A549 (cell line): ENCODE measurements at regions not wholly inside any gene's neighbourhood (a gene's known extent, or its start where the extent isn't known, plus 50 kb on each side); places are given as distances from the start of the nearest gene placed in this dataset.

ENCODE experiments used
- ATAC-seq, 2 experiments: fragments of 200-7000 bp in 1 of 2; fragments of >200 bp in 1 of 2; cut with Nextera tagmentation in 1 of 2; cut with Tn5 transposase in 1 of 2; 3 replicates each; pipeline versions ENCODE4 v1.8.0 to v1.9.1; 2018 to 2020; ENCODE audit warnings: mild to moderate bottlenecking in 1 of 2, moderate library complexity in 1 of 2
- CTCF ChIA-PET: fragments of 300-600 bp; sonication (Branson Sonifier 250); formaldehyde crosslinking; extraction: SDS; loops from one replicate; lab custom pipeline; 2021; ENCODE audit warnings: antibody characterized with exemption, inconsistent platforms; lab: Yijun Ruan, JAX
- POLR2A ChIA-PET: fragments of 350-600 bp; formaldehyde crosslinking; extraction: SDS; loops from one replicate; lab custom pipeline; 2021; ENCODE audit warnings: antibody characterized with exemption, inconsistent platforms; lab: Yijun Ruan, JAX
- DNase-seq, 2 experiments: peaks; one replicate each; pipeline versions ENCODE4 v3.0.0 to v3.0.0-alpha.2; 2011 to 2016; ENCODE audit warnings: low read depth in 1 of 2, low spot score in 1 of 2
- FAIRE-seq: peaks from 2 replicates; lab custom pipeline; 2011; peaks lifted over from hg19 to GRCh38; lab: Jason Lieb, UNC
- H3K27ac ChIP-seq, 2 experiments: fragments of >200 bp; sonication (Bioruptor Twin); formaldehyde crosslinking; 3 replicates each; pipeline ENCODE4 v1.5.1; 2016 to 2017
- H3K4me1 ChIP-seq: fragments of >200 bp; sonication (Bioruptor Twin); formaldehyde crosslinking; 3 replicates; pipeline ENCODE4 v1.6.1; 2016
- H3K4me2 ChIP-seq: fragments of >200 bp; sonication (Bioruptor Twin); formaldehyde crosslinking; 3 replicates; pipeline ENCODE4 v1.6.1; 2016
- H3K4me3 ChIP-seq: fragments of >200 bp; sonication (Bioruptor Twin); formaldehyde crosslinking; 3 replicates; pipeline ENCODE4 v1.5.1; 2016
- H3K9me3 ChIP-seq: fragments of >200 bp; sonication (Bioruptor Twin); formaldehyde crosslinking; 3 replicates; pipeline ENCODE4 v1.6.1; 2016
- CHD2 ChIP-seq: fragments of 150-350 bp; IDR thresholded peaks from 2 replicates; pipeline ENCODE4 v1.6.1; 2014; ENCODE audit warnings: low read length; ENCODE audit not compliant: partially characterized antibody
- CHD4 ChIP-seq: fragments of 200-600 bp; sonication (generic); IDR thresholded peaks from 2 replicates; pipeline ENCODE4 v1.6.1; 2016; ENCODE audit warnings: antibody characterized with exemption, mild to moderate bottlenecking, borderline replicate concordance
- EHMT2 ChIP-seq: fragments of 200-600 bp; sonication (generic); IDR thresholded peaks from 2 replicates; pipeline ENCODE4 v1.6.1; 2016; ENCODE audit warnings: antibody characterized with exemption, low read depth, mild to moderate bottlenecking, moderate library complexity
- EP300 ChIP-seq, 2 experiments: fragments of >200 bp; sonication (Bioruptor Twin); formaldehyde crosslinking; IDR thresholded peaks; 2 replicates in 1 of 2; 3 replicates in 1 of 2; pipeline ENCODE4 v1.6.1; 2016 to 2017
- GATA3 ChIP-seq: IDR thresholded peaks from 2 replicates; pipeline ENCODE4 v1.6.1; 2012; ENCODE audit warnings: borderline replicate concordance
- HEYL ChIP-seq: fragments of 250-450 bp; sonication (Bioruptor Pico); IDR thresholded peaks from 2 replicates; pipeline ENCODE4 v1.8.0; 2021; ENCODE audit warnings: mild to moderate bottlenecking, moderate library complexity
- HOXA7 ChIP-seq: fragments of 250-450 bp; sonication (Bioruptor Pico); IDR thresholded peaks from 2 replicates; pipeline ENCODE4 v1.5.0; 2020; ENCODE audit warnings: mild to moderate bottlenecking, moderate library complexity
- JUN ChIP-seq, 2 experiments: fragments of >200 bp; sonication (Bioruptor Twin); formaldehyde crosslinking; IDR thresholded peaks; 2 replicates in 1 of 2; 3 replicates in 1 of 2; pipeline ENCODE4 v1.6.1; 2016 to 2017
- MAFK ChIP-seq: fragments of 450-650 bp; IDR thresholded peaks from 2 replicates; pipeline ENCODE4 v1.6.1; 2014; ENCODE audit not compliant: partially characterized antibody
- NR3C1 ChIP-seq: fragments of >200 bp; sonication (Bioruptor Twin); formaldehyde crosslinking; IDR thresholded peaks from 3 replicates; pipeline ENCODE4 v1.6.1; 2017
- POLR2AphosphoS2 ChIP-seq: conservative IDR thresholded peaks from 2 replicates; pipeline ENCODE4 v1.6.1; 2012; ENCODE audit warnings: low read length, improper control_type of control experiment, inconsistent platforms
- RCOR1 ChIP-seq: fragments of 150-350 bp; IDR thresholded peaks from 2 replicates; pipeline ENCODE4 v1.6.1; 2014; ENCODE audit warnings: antibody characterized with exemption, low read length, low read depth
- RNF2 ChIP-seq: fragments of 200-600 bp; sonication (generic); IDR thresholded peaks from 2 replicates; pipeline ENCODE4 v1.6.1; 2016; ENCODE audit warnings: low read depth, mild to moderate bottlenecking, antibody characterized with exemption, moderate library complexity, borderline replicate concordance
- SMC3 ChIP-seq: fragments of >200 bp; sonication (Bioruptor Twin); formaldehyde crosslinking; IDR thresholded peaks from 3 replicates; pipeline ENCODE4 v1.6.1; 2018; ENCODE audit warnings: inconsistent platforms
- ZC3H11A ChIP-seq: fragments of 450-650 bp; IDR thresholded peaks from 2 replicates; pipeline ENCODE4 v1.6.1; 2014; ENCODE audit warnings: antibody characterized with exemption, mild to moderate bottlenecking
- ZFP36 ChIP-seq: fragments of 450-650 bp; IDR thresholded peaks from 2 replicates; pipeline ENCODE4 v1.6.1; 2014; ENCODE audit warnings: borderline replicate concordance; ENCODE audit not compliant: partially characterized antibody
- ZNF302 ChIP-seq: fragments of 250-450 bp; sonication (Bioruptor Pico); IDR thresholded peaks from 2 replicates; pipeline ENCODE4 v1.9.0; 2021; ENCODE audit warnings: inconsistent platforms, mild to moderate bottlenecking, moderate library complexity
- ZSCAN20 ChIP-seq: fragments of 250-450 bp; sonication (Bioruptor Pico); IDR thresholded peaks from 2 replicates; pipeline ENCODE4 v1.8.0; 2022; ENCODE audit warnings: mild to moderate bottlenecking, moderate library complexity
- WGBS: methylation state at CpG from one replicate; pipeline ENCODE4 v1.1.6; 2017; ENCODE audit errors: missing lambda C conversion rate; 5-methylcytosine and 5-hydroxymethylcytosine counted together
- TF ChIP-seq, protein P1 (sequence below): fragments of 200-600 bp; sonication (generic); IDR thresholded peaks from 2 replicates; pipeline ENCODE4 v1.6.1; 2016; ENCODE audit warnings: antibody characterized with exemption, mild to moderate bottlenecking, moderate library complexity
- TF ChIP-seq, protein P2 (sequence below): fragments of >200 bp; sonication (Bioruptor Twin); formaldehyde crosslinking; IDR thresholded peaks from 3 replicates; pipeline ENCODE4 v1.5.1; 2016
- TF ChIP-seq, protein P3 (sequence below): fragments of 250-450 bp; sonication (Bioruptor Pico); IDR thresholded peaks from 2 replicates; pipeline ENCODE4 v1.5.0; 2021; ENCODE audit warnings: mild to moderate bottlenecking, moderate library complexity, borderline replicate concordance
- TF ChIP-seq, protein P4 (sequence below): IDR thresholded peaks from 2 replicates; pipeline ENCODE4 v1.6.1; 2012
- TF ChIP-seq, protein P5 (sequence below): fragments of >200 bp; sonication (Bioruptor Twin); formaldehyde crosslinking; IDR thresholded peaks from 2 replicates; pipeline ENCODE4 v1.6.1; 2016
- TF ChIP-seq, protein P6 (sequence below): IDR thresholded peaks from 2 replicates; pipeline ENCODE4 v1.6.1; 2012; ENCODE audit warnings: low read depth, borderline replicate concordance

DNA sequence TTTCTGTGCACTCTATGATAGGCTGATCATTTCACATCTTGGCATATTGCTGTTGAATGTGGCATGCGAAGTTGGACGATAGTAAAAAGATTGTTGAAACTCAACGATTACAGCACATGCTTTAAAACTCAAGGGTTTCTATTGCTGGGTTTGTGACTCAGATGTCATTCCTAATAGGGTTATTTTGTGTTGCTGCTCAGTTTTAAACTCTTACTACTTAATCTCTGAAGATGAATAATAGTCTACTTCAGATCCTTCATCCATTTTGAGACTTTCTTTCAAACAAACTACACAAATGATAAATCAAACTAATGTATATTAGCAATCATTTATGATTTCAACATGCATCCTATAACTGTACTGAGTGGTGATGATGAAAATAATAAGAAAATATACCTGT lies 71.3 kb upstream of the MBNL1 start:
- Histone ChIP-seq H3K27ac (no peak overlapping the region), H3K4me3 (no peak overlapping the region), H3K4me1 (peaks cover 26% of the 10 kb centered on the region; the same call in 2 of the 3 replicates), H3K4me2 (peak overlapping the region; percentile 20; the same call in 1 of the 3 replicates), H3K9me3 (no peaks in the 10 kb centered on the region)
- TF ChIP-seq MAFK, result no peak
- TF ChIP-seq, protein P1, sequence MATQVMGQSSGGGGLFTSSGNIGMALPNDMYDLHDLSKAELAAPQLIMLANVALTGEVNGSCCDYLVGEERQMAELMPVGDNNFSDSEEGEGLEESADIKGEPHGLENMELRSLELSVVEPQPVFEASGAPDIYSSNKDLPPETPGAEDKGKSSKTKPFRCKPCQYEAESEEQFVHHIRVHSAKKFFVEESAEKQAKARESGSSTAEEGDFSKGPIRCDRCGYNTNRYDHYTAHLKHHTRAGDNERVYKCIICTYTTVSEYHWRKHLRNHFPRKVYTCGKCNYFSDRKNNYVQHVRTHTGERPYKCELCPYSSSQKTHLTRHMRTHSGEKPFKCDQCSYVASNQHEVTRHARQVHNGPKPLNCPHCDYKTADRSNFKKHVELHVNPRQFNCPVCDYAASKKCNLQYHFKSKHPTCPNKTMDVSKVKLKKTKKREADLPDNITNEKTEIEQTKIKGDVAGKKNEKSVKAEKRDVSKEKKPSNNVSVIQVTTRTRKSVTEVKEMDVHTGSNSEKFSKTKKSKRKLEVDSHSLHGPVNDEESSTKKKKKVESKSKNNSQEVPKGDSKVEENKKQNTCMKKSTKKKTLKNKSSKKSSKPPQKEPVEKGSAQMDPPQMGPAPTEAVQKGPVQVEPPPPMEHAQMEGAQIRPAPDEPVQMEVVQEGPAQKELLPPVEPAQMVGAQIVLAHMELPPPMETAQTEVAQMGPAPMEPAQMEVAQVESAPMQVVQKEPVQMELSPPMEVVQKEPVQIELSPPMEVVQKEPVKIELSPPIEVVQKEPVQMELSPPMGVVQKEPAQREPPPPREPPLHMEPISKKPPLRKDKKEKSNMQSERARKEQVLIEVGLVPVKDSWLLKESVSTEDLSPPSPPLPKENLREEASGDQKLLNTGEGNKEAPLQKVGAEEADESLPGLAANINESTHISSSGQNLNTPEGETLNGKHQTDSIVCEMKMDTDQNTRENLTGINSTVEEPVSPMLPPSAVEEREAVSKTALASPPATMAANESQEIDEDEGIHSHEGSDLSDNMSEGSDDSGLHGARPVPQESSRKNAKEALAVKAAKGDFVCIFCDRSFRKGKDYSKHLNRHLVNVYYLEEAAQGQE, result no peak
- no peak for TF ChIP-seq SMC3
- TF ChIP-seq, protein P2, sequence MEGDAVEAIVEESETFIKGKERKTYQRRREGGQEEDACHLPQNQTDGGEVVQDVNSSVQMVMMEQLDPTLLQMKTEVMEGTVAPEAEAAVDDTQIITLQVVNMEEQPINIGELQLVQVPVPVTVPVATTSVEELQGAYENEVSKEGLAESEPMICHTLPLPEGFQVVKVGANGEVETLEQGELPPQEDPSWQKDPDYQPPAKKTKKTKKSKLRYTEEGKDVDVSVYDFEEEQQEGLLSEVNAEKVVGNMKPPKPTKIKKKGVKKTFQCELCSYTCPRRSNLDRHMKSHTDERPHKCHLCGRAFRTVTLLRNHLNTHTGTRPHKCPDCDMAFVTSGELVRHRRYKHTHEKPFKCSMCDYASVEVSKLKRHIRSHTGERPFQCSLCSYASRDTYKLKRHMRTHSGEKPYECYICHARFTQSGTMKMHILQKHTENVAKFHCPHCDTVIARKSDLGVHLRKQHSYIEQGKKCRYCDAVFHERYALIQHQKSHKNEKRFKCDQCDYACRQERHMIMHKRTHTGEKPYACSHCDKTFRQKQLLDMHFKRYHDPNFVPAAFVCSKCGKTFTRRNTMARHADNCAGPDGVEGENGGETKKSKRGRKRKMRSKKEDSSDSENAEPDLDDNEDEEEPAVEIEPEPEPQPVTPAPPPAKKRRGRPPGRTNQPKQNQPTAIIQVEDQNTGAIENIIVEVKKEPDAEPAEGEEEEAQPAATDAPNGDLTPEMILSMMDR, result no peak
- TF ChIP-seq NR3C1, result no peak
- TF ChIP-seq CHD4, result no peak
- TF ChIP-seq ZNF302 (CRISPR knock-in tag), result no peak
- TF ChIP-seq ZC3H11A, result no peak
- TF ChIP-seq EHMT2, result no peak
- TF ChIP-seq ZSCAN20 (CRISPR knock-in tag), result no peak
- TF ChIP-seq, protein P3, sequence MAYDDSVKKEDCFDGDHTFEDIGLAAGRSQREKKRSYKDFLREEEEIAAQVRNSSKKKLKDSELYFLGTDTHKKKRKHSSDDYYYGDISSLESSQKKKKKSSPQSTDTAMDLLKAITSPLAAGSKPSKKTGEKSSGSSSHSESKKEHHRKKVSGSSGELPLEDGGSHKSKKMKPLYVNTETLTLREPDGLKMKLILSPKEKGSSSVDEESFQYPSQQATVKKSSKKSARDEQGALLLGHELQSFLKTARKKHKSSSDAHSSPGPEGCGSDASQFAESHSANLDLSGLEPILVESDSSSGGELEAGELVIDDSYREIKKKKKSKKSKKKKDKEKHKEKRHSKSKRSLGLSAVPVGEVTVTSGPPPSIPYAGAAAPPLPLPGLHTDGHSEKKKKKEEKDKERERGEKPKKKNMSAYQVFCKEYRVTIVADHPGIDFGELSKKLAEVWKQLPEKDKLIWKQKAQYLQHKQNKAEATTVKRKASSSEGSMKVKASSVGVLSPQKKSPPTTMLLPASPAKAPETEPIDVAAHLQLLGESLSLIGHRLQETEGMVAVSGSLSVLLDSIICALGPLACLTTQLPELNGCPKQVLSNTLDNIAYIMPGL (CRISPR knock-in tag), result no peak
- TF ChIP-seq, protein P4, sequence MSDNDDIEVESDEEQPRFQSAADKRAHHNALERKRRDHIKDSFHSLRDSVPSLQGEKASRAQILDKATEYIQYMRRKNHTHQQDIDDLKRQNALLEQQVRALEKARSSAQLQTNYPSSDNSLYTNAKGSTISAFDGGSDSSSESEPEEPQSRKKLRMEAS, result no peak
- no peak for TF ChIP-seq HEYL (CRISPR knock-in tag)
- TF ChIP-seq POLR2AphosphoS2, result no peak
- TF ChIP-seq HOXA7, result no peak
- no peak for TF ChIP-seq JUN (IDR thresholded peaks at IDR 0.05)
- TF ChIP-seq, protein P5, sequence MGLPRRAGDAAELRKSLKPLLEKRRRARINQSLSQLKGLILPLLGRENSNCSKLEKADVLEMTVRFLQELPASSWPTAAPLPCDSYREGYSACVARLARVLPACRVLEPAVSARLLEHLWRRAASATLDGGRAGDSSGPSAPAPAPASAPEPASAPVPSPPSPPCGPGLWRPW, result no peak
- WGBS, result 84% methylated on average over 3 of the region's 3 CpGs
- DNase-seq (no peak), FAIRE-seq (no peak), ATAC-seq (no peak)
- ChIA-PET CTCF (interaction anchor here (0.6 kb wide), 1 partner anchor 851 kb away, joined by 6 read pairs; no protein-coding TSS in a partner anchor), POLR2A (no interaction called here)

DNA sequence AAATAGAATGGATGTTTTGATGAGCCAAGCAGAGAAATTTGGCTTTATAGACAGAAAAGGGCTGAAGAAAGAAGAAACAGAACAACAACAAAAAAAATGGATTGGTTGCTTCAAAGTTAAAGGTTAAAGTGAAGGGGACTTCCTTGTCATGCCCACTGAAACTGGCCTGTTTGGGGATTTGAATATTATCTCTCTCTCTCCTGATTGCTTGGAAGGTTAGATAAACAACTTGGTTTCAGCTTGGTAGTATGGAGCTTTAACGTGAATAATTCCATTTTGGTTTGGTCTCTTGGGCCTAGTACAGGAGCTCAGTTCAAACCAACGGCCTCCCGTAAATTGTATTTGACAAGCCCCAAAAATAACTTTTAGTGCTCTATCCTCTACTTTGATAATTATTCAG lies 70.8 kb upstream of the MBNL1 start:
- H3K4me3 ChIP-seq, result no peak overlapping the region
- TF ChIP-seq RCOR1, result no peak
- TF ChIP-seq ZFP36, result no peak
- TF ChIP-seq GATA3, result no peak
- TF ChIP-seq CHD2, result no peak
- TF ChIP-seq, protein P6, sequence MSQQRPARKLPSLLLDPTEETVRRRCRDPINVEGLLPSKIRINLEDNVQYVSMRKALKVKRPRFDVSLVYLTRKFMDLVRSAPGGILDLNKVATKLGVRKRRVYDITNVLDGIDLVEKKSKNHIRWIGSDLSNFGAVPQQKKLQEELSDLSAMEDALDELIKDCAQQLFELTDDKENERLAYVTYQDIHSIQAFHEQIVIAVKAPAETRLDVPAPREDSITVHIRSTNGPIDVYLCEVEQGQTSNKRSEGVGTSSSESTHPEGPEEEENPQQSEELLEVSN, result no peak
- TF ChIP-seq EP300 (IDR thresholded peaks at IDR 0.05), result no peak
- TF ChIP-seq, protein P4, result no peak
- no peak for TF ChIP-seq RNF2
- POLR2A ChIA-PET, result no interaction called here
- H3K4me2 ChIP-seq, result no peak overlapping the region
- H3K27ac ChIP-seq, result no peak overlapping the region
- no peaks in the 10 kb centered on the region for H3K9me3 ChIP-seq
- DNase-seq (no peak), FAIRE-seq (peak; percentile 84), ATAC-seq (no peak)
- WGBS, result 91% methylated on average over 3 of the region's 3 CpGs
- H3K4me1 ChIP-seq, result peaks cover 31% of the 10 kb centered on the region
- CTCF ChIA-PET, result interaction anchor here (1.7 kb wide), 1 partner anchor 21 kb away, joined by 4 read pairs; no protein-coding TSS in a partner anchor
